Non-pigmented ciliary epithelial cell (primary cell): ENCODE measurements at regions not wholly inside any gene's neighbourhood (a gene's known extent, or its start where the extent isn't known, plus 50 kb on each side); places are given as distances from the start of the nearest gene placed in this dataset.

Experiments used
- DNase-seq: peaks from one replicate; pipeline ENCODE4 v3.0.0-alpha.2; 2010; ENCODE audit warnings: low read depth

DNA sequence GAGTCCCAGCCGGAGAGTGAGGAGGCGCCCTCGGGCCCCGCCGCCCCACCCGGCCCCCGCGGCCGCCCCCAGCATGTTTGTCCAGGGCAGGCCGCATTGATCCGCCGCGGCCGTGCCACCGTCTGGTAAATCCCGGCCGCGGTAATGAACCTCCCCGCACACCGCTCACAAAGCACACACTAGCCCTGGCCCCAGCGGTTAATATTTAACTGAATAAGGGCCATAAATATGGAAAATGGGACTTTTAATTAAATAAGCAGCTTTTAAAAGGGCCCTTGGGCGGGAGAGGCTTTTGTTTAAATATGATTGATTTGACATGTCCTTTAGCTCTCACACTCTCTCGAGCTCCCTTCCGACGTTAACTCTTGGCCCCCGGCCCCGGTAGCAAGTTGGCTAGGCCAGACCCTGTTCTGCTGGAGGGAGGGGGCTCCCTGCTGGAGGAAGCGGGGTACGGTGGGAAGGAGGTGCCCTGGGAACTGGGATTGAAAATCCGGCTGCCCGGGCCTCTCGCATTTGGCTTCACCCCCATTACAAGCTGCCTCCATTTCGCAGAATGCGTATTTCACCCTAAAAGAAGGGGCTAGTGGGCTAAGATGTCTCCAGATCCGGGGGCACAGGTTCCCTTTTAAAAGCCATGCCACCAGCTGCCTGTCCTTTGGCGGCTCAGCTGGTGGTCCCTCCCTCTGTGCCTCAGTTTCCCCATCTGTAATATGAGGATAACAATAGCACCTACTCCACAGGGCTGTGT lies 199.8 kb downstream of the RBM19 start:
- DNase-seq: no peak

DNA sequence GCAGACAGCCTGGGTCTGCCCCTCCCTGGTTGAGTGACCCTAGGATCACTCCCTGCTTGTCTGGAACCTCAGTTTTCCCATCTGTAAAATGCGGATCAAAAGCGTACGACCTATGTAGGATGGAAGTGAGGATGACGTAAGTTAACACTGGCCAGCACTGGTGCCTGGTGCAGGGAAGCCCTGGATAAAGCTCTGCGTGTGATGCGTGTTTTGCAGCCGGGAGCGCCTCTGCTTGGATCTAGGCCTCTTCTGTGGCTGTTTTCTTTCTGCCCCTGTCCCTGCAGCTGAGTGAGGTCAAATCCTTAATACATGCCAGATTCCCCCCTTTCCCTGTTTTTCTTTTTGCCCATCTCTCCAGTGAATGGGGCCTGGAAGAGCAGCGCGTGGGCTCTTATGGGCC lies 201.5 kb downstream of the RBM19 start:
- no peak for DNase-seq

DNA sequence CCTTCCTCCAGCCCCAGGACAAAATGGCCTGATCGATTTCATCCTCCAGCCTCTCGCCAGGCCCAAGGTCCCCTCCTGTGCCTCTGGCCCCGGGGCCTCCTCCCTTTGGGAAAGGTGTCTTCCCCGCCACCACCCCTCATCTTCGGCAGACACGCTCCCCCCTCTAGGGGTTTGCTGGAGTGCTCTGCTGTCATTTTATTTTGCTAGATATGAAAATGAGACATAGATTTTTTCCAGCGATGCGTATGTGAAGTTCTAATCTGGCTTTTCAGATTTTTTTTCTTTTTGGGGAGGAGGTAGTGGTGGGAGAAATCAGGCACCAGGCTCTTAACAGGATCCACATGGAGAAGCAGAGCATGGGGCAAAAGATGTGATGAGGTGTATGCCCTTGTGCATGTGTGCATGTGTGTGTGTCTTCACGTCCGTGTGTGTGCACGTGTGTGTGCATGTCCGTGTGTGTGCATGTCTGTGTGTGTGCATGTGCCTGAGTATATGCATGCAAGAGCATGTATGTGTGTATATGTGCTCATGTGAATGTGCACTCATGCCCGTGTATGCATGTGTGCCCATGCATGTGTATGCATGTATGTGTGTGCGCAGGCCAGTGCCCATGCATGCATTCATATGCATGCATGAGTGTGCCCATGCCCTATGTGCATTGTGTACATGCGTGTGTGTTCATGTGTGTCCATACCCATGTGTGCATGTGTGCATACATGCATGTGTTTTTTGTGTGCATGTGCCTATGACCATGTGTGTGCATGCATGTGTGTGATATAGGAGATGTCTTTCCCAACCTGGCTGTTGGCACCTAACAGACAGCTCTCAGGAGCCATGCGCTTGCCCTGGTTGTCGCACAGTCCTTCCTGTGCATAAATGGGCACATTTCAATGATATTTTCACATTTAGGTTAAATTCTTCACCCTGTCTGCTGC lies 203.0 kb downstream of the RBM19 start:
- no peak for DNase-seq

DNA sequence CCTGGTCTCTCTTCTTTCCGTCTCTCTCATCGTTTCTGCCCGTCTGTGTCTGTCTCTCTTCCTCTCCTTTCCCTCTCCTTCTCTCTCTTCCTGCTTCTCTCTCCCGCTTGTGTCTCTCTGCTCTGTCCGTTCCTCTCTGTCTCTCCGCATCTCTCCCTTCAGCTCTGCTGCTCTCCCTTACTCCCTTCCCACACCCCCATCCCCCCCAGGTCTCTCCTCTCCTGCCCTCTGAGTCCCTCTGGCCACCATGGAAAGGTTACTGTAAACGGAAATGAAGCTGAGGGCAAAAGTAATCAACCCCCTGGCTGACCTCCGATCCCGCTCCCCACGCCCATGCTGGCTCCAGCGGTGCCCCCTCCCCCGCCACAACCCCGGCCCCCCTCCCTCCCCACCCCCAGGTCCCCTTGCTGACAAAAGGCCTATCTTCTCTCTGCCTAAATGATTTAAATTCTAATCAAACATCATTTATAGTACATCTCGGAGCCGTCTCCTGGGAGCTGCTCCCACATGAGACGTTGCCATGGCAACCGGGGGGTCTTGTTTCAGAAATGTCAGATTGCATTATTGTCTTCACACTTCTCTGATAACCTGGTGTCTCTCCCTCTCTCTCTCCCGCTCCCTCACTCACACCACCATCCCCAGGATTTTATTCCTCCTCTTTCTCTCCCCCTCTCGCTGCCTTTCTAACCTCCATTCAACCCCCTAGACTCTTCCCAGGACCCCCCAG lies 203.8 kb downstream of the RBM19 start:
- DNase-seq: no peak

DNA sequence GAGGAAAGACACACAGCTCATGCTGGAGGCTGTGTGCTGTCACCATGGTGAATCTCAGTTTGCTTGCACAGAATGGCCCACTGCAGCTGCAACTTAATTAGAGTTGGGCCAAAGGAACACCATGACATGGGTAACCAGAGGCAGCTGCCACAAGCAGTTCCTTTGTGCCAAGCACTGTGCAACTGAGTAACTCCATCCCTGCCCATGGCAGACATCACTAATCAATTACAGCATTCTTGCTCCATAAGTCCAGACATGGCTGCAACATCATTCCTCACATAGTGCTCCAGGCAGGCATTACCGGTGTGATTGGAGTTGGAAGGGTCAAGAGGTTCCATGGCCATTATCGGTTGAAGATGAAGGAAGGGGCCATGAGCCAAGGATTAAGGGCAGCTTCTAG lies 207.0 kb downstream of the RBM19 start:
- DNase-seq: no peak

DNA sequence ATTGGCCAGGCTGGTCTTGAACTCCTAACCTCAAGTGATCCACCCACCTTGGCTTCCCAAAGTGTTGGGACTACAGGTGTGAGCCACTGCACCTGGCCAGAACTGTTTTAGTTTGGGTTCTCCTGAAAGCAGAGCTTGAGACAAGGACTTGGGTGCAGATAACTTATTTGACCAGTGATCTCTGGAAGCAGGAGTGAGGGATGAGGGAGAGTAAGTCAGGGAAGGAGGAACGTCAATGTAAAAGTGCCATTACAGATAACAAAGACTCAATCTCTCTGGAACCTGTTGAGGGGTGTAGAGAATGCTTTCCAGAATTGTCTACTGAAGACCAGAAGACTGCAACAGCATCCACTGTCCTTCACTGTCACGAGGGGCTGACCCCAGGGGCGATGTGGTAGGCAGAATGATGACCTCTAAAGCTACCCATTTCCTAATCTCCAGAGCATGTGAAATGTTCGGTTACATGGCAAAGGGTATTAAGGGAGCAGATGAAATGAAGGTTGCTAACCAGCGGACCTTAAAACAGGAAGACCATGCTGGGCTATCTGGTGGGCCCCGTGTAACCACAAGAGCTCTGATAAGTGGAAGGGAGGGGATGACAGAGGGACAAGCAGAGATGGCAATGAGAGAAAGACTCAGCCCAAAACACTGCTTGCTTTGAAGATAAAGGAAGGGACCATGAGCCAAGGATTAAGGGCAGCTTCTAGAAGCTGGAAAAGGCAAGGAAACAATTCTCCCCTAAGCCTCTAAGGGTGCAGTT lies 207.8 kb downstream of the RBM19 start:
- no peak for DNase-seq

DNA sequence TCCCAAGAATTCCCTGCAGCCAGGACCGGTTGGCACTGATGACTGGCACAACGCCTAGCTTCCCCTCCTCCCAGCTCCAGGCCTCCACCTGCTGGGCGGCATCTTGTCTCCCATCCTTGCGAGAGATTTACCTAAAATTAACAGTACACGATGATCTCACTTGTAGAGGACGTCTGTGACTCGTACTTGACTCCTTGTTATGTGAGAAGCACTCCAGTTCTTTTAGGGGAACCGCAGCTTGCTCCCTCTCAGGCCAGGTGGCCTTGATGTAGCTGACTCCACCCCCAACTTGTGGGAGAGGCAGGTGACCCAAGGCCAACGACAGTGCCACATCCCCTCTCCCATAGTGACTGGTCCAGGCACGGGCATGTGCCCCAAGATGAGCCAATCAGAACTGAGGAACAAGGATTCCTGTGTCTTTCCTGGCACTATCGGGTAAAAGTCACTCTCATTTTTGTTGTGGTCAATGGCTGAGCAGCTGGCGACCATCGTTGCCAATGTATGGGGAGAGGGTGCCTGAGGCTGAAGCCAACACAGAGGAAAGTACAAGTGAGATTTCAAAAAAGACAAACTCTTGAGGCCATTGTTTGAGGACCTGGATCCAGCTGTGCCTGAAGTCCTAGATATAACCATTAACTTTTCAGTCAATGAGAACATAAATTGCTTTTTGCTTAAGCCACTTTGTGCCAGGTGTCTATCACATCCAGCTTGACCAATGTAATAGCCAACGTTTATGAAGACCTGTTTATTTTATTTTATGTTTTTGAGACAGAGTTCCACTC lies 208.7 kb downstream of the RBM19 start:
- DNase-seq: no peak

DNA sequence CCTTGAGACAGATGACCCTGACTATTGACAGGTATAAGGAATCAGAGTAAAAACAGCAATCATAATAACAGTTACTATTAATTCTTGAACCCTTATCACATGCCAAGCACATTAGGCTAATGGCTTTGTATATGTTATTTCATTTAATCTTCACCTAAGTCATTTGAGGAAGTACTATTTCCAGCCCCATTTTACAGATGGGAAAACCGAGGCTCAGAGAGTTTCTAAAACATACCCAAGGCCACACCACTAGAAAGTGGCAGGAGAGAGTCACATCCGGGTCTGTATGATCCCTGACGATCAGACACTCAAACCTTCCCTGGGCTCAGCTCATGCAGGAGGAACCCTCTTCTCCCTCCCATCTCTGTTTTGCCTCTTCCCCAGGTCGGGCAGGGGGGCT lies 209.5 kb downstream of the RBM19 start:
- DNase-seq: no peak

DNA sequence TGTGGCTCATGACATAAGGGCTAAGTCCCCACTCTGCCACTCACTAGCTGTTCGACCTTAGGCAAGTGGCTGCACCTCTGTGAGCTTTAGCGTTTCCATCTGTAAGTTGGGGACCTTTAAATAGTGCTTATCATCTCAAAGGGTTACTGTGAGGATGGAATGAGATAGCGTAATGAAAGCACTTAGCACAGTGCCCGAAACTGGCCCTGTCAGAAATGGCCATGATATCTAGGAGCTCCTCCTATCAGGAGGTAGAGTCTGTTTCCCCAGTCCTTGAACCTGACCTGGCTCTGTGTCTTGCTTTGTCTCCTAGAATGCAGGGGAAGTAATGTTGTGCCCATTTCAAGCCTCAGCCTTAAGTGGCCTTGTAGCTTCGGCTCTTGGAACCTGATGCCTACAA lies 211.0 kb downstream of the RBM19 start:
- no peak for DNase-seq

DNA sequence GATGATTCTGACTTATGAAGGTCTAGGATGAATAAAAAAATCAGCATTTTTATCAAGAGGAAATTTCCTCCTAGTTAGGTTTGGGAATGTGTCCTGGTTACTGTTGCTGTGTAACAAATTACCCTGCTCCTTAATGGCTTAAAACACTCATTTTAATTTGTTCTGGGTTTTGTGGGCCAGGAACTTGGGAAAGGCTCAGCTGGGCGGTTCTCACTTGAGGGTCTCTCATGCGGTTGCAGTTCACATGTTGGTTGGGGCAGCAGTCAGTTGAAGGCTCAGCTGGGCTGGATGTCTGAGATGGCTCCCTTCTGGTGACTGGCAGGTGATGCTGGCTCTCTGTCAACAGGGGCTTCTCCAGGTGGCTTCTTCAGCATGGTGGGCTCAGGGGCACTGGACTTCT lies 214.6 kb downstream of the RBM19 start:
- no peak for DNase-seq

DNA sequence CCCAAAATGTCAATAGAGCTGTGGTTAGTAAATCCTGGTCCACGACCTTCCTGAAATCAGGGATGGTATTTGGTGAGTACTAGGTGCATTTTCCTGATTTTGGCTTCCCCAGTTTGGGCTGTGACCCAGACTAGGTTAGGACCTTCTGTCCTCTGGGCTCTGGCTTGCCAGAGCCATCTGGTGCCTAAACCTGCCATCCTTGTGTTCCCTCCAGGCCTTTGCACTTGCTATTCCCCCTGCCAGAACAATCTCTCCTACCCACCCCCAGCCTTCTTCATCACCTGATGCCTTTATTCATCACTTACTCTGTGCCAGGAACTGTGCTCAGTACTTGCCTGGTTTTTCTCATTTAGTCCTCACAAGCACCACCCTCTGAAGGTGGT lies 216.7 kb downstream of the RBM19 start:
- no peak for DNase-seq

DNA sequence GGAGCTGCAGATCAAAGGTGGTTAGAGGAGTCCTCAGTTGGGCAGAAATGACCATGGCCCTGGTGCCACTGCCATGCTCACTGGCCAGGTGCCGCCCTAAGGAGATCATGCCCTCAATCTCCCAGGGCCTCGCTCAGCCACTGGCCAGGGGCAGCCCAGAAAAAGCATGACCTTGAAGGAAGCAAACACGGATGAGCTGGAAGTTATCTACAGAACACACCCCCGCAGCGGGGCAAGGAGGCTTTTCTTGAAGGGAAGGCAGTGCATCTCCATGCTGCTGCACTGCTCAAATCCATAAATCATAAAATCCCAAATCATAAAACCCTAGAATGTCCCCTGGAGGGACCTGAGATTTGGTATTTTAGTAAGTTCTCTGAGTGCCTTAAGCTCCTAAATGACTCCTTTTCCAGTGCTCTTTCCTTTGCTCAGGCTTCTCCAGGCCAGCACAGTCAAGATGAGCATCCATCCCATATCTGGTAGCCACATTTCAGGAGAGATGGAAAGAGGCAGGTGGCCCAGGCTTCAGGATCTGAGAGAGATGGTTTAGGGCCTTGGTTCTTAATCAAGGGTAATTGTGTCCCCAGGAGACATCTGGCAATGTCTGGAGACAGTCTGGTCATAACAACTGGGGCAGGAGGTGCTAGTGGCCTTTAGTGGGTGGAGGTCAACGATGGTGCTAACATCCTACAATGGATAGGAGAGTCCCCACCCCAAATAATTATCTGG lies 217.3 kb downstream of the RBM19 start:
- no peak for DNase-seq

DNA sequence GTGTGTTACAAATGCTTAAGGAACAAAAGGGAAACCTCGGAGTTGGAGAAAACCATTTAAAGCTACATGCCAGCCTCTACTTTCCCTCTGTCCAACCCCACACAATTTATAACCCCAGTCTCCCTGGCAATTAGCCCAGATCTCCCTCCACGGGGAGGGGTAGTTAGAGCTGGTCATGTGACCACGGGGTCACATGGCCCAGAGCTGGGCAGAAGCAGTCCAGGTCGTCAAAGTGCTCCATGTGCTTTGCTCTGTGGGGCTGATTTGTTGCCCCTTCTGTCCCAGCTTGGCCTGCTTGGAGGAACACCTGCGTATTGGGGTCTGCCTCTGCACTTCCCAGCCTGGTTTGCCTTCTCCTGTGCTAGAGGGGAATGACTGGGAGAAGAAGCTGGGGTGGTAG lies 219.1 kb downstream of the RBM19 start:
- no peak for DNase-seq

DNA sequence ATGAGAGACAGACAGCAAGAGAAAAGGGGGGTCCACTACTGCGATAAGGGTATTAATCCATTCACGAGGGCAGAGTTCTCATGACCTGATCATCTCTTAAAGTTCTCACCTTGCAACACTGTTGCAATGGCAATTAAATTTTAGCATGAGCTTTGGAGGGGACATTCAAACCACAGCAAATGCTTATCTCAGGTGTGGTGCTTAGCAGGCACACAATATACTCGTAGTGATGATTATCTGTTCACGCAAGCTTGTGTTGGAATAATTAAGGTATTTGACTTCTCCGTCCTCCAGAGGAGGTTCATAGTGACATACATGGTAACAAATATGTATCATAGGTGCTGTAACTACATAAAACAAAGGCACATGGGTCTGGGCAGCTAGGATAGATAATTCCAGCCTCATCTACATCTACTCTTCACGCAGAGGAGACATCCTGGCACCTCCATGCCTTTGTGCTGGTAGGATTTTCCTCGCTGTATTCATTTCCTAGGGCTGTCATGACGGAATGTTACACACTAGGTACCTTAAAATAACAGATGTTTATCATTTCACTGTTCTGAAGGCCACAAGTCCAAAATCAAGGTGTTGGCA lies 221.2 kb downstream of the RBM19 start:
- DNase-seq: no peak

DNA sequence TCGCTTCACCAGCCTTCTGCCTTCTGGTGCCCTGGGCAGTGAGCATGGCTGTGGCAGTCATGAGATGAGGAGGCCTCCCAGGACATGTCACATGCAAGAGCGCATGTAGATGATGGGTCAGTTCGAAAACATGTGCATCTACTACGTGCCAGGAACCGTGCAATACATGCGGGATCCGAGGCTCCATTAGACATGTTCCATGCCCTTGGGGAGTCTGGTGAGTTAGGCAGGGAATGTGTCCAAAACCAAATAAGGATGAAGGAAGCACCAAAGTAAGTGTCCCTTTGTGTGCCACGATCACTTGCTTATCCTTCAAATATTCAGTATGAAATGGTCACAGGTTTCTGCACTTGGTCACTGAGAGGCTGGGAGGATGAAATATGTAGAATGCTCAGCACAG lies 223.3 kb downstream of the RBM19 start:
- no peak for DNase-seq

DNA sequence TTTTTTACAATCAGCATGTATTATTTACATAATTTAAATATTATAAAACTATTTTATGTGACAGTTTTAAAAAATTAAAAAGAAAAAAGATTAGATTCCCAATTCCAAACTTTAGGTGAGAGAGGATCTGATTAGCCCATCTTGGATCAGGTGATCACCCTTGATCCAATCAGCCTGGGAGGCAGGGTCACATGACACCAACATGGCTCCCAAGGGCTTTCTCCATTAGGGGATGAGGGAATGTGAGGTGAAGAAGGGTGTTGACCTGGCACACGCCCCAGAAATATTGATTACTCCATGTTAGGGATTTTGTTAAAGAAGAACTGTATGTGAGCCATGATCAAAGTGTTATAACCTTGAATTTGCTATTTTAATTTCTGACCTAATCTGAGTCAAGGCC lies 225.4 kb downstream of the RBM19 start:
- DNase-seq: no peak

DNA sequence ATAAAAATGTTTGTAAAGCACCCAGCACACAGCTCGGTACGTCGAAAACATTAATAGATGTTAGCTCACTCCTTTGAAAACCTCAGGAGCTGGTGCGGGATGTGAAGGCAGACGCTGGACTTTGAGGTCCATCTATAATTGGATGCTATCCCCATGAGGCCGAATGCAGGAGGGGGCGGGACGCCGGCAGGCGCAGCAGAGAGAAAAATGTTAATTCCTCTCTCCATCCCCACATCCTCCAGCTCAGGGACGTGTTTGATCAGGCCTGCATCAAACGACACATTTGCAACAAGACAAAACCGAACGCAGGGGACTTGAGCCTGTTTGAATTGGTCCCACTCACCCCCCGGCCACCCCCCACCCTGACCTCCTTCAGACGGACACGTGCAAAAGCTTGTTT lies 231.0 kb downstream of the RBM19 start:
- no peak for DNase-seq

DNA sequence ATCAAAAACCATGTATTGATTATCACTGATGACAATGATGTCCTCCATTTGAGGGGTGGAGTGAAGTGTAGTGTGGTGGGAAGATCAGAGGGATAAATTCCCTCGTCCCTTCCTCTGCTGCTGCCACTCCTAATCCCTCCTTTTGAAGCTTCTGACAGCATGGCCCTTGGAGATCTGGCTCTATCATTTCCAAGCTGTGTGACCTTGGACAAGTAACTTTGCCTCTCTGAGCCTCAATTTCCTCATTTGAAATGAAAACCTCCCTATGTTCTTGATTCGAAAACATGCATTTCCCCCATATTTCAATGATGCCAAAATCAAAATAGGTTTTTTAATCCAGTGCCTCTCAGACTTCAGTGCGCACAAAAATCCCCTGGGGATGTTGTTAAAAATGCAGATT lies 231.6 kb downstream of the RBM19 start:
- DNase-seq: no peak

DNA sequence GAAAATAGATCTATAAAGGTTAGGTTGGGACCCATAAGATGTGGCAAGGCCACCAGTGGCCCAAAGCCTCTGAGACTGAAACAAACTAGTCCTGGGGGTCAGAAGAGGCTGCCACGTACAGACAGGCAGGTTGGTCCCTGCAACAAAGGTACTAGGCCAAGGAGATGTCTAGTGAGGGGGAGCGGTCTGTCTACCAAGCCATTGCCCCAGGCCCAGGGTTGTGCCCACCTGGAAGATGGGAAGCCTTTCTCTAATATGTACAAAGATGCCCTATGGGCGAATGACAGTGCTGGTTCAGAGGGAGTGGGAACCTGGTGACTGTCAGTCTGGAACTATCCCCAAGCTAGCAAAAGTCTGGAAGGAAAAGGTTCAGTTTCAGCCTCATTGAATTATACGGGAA lies 233.2 kb downstream of the RBM19 start:
- no peak for DNase-seq

DNA sequence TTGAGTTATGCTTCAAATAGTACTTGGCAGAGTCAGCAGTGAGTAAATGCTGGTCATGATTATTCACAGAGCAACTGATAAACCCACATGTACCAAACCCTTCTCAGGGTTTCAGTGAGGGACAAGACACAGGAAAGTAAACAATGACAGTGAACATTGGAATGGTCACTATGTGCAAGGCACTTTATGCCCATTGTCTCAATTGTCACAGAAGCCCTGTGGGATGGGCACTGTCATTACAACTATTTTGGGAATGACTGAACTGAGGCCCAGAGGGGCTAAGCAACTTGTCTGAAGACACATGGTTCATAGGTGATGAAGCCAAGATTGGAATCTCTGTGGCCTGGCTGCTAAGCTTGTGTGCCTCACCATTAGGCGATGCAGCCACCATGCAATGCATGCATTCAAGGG lies 238.5 kb downstream of the RBM19 start:
- no peak for DNase-seq
